GM12875 (cell line): ENCODE measurements at regions not wholly inside any gene's neighbourhood (a gene's known extent, or its start where the extent isn't known, plus 50 kb on each side); places are given as distances from the start of the nearest gene placed in this dataset.

Experiments used
- H3K4me3 ChIP-seq: one replicate; pipeline ENCODE4 v1.5.1; 2011; ENCODE audit warnings: low read depth, low read length, control low read depth
- CTCF ChIP-seq: IDR thresholded peaks from 2 replicates; pipeline ENCODE4 v1.5.1; 2011; ENCODE audit warnings: low read depth, mild to moderate bottlenecking, control low read depth, inconsistent platforms, low read length, moderate library complexity, borderline replicate concordance; ENCODE audit not compliant: insufficient read depth

- no peak overlapping the region for H3K4me3 ChIP-seq
- TF ChIP-seq CTCF, result no peak
These were observed 381.2 kb downstream of the MN1 start for GRCh38 chr22:27420195-27420816.

GRCh38 chr22:27420817-27421361 lies 380.7 kb downstream of the MN1 start:
- no peak for TF ChIP-seq CTCF
- no peak overlapping the region for H3K4me3 ChIP-seq

DNA sequence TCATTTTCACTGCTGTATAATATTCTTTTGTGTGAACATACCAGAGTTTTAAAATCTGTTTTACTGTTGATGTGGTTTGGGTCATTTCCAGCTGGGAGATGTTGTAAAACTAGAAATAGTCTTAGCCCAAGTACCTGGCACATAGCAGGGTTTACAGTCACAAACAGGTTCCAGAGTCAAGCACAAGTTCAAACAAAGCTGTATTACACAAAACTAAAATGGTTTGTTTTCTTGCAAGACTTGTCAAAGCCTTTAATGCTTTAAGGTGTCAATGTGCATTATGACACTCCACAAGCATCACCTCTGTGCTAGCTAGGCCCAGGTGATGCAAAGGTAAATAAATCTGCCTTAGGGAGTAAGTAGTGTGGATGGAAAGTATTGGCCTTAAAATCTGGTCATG lies 379.1 kb downstream of the MN1 start:
- TF ChIP-seq CTCF, result no peak
- no peak overlapping the region for H3K4me3 ChIP-seq

DNA sequence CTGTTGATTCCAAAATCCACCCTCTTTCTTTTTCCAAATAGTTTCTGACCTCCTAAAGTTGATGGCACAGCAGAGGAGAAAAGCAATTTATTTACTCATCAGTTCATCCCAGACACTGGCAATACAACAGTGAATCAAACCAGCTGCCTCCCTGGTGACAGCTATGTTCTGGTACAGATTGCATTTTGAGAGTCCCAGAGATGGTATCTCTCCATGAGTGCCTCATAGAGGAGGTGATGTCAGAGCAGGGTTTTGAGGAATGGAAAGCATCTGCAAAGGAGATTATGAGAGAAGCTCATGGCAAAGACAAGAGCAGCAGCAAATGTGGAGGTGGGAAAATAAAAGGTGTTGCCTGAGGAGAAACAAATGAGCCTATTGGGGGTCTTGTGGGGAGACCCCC lies 377.2 kb downstream of the MN1 start:
- H3K4me3 ChIP-seq, result no peak overlapping the region
- TF ChIP-seq CTCF, result no peak

- TF ChIP-seq CTCF, result no peak
- H3K4me3 ChIP-seq, result no peak overlapping the region
These were observed 372.1 kb downstream of the MN1 start for GRCh38 chr22:27429476-27429875.

GRCh38 chr22:27431081-27431480 lies 370.5 kb downstream of the MN1 start:
- H3K4me3 ChIP-seq, result no peak overlapping the region
- TF ChIP-seq CTCF, result no peak

DNA sequence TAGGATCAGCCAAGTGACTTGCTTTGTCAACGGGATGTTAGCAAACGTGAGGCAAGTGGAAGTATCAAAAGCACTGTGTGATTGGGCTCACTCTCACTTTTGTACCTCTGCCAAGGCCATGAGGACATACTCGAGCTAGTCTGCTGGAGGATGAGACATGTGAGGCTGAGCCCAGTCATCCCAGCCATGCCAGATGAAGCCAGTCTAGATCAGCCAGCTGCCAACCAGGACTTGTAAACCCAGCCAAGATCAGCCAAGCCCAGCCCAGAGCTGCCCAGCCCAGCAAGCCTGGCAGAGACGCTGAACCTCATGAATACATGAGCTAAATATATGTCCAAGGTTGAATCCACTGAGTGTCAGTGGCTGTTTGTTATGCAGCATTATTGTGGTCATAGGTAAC lies 369.7 kb downstream of the MN1 start:
- no peak for TF ChIP-seq CTCF
- H3K4me3 ChIP-seq, result no peak overlapping the region
